Stimulated activated CD4-positive, alpha-beta T cell treated with anti-CD3 and anti-CD28 coated beads, Interleukin-12 subunit alpha, Interleukin-12 subunit beta, amount 100 ng/mL, for 48 hours (primary cell): ENCODE measurements at regions not wholly inside any gene's neighbourhood (a gene's known extent, or its start where the extent isn't known, plus 50 kb on each side); places are given as distances from the start of the nearest gene placed in this dataset.

Experiments used
- DNase-seq, 3 donors: peaks; one replicate each; pipeline ENCODE4 v3.0.0-alpha.2; 2020; ENCODE audit warnings: low read depth in 2 of 3, low spot score in 1 of 3

GRCh38 chr5:17888155-17888554 is 253.9 kb downstream of the TAF11L14 start:
- DNase-seq = no peak

GRCh38 chr5:17890501-17890900 is 256.2 kb downstream of the TAF11L14 start:
- no peak for DNase-seq

GRCh38 chr5:17891881-17892280 is 257.6 kb downstream of the TAF11L14 start:
- no peak for DNase-seq

- no peak for DNase-seq
Measured at GRCh38 chr5:17893026-17893635, 258.9 kb downstream of the TAF11L14 start.

GRCh38 chr5:17895288-17896033 is 261.2 kb downstream of the TAF11L14 start:
- DNase-seq = no peak

GRCh38 chr5:17896605-17897004 is 262.3 kb downstream of the TAF11L14 start:
- no peak for DNase-seq

- no peak for DNase-seq
Measured at GRCh38 chr5:17897776-17898175, 263.5 kb downstream of the TAF11L14 start.

GRCh38 chr5:17898766-17899165 is 264.5 kb downstream of the TAF11L14 start:
- DNase-seq = no peak

- DNase-seq = no peak
Measured at GRCh38 chr5:17907094-17907493, 272.8 kb downstream of the TAF11L14 start.

GRCh38 chr5:17910318-17910717 is 276.1 kb downstream of the TAF11L14 start:
- no peak for DNase-seq

GRCh38 chr5:17912794-17913193 is 278.5 kb downstream of the TAF11L14 start:
- no peak for DNase-seq

- DNase-seq = no peak
Measured at GRCh38 chr5:17916446-17916845, 282.2 kb downstream of the TAF11L14 start.

- no peak for DNase-seq
Measured at GRCh38 chr5:17917465-17917864, 283.2 kb downstream of the TAF11L14 start.

GRCh38 chr5:17918373-17919104 is 284.3 kb downstream of the TAF11L14 start:
- no peak for DNase-seq

GRCh38 chr5:17925276-17925675 is 291.0 kb downstream of the TAF11L14 start:
- no peak for DNase-seq

- DNase-seq = no peak
Measured at GRCh38 chr5:17928581-17928981, 294.3 kb downstream of the TAF11L14 start.

- no peak for DNase-seq
Measured at GRCh38 chr5:17929171-17929570, 294.9 kb downstream of the TAF11L14 start.

GRCh38 chr5:17930346-17930745 is 296.1 kb downstream of the TAF11L14 start:
- no peak for DNase-seq

- DNase-seq = no peak
Measured at GRCh38 chr5:17944046-17944445, 309.8 kb downstream of the TAF11L14 start.

- no peak for DNase-seq
Measured at GRCh38 chr5:17947029-17947428, 312.8 kb downstream of the TAF11L14 start.

- DNase-seq = no peak
Measured at GRCh38 chr5:17951392-17952169, 317.3 kb downstream of the TAF11L14 start.
